HEK293 (cell line): ENCODE measurements at regions not wholly inside any gene's neighbourhood (a gene's known extent, or its start where the extent isn't known, plus 50 kb on each side); places are given as distances from the start of the nearest gene placed in this dataset.
"Not testable (repeated sequence)": the region's sequence is repeated elsewhere in the genome, so short reads cannot be mapped to it uniquely, and the experiment has no call there.

Experiments used
- CTCF ChIA-PET: fragments of 350-600 bp; formaldehyde crosslinking; extraction: SDS; loops from one replicate; lab custom pipeline; 2021; ENCODE audit warnings: antibody characterized with exemption; lab: Yijun Ruan, JAX
- POLR2A ChIA-PET: fragments of 300-600 bp; formaldehyde crosslinking; extraction: SDS; loops from one replicate; lab custom pipeline; 2020; ENCODE audit warnings: antibody characterized with exemption, inconsistent platforms; lab: Yijun Ruan, JAX
- H3K27ac ChIP-seq: fragments of 200-500 bp; sonication (Bioruptor generic); 2 replicates; pipeline ENCODE4 v1.5.1; 2014; ENCODE audit warnings: low read depth, low read length, control low read depth, inconsistent platforms; ENCODE audit errors: extremely low read depth
- H3K36me3 ChIP-seq, 2 experiments: fragments of 200-500 bp in 1 of 2; sonication (Bioruptor generic) in 1 of 2; 1 replicate in 1 of 2; 2 replicates in 1 of 2; pipeline ENCODE4 v1.5.1; 2014 to 2017; ENCODE audit warnings: inconsistent platforms in 2 of 2, low read length in 2 of 2; ENCODE audit not compliant: control insufficient read depth in 2 of 2, insufficient read depth in 1 of 2
- H3K4me1 ChIP-seq: fragments of 200-500 bp; sonication (Bioruptor generic); 2 replicates; pipeline ENCODE4 v1.5.1; 2014; ENCODE audit warnings: mild to moderate bottlenecking, low read length, inconsistent platforms; ENCODE audit not compliant: control insufficient read depth, insufficient read depth
- H3K4me3 ChIP-seq: 2 replicates; pipeline ENCODE4 v1.5.1; 2011; ENCODE audit warnings: low read depth, mild to moderate bottlenecking, control low read depth, low read length, moderate library complexity
- H3K9me3 ChIP-seq: fragments of 200-500 bp; sonication (Bioruptor generic); 2 replicates; pipeline ENCODE4 v1.5.1; 2014; ENCODE audit warnings: low read depth, low read length, inconsistent platforms; ENCODE audit not compliant: control insufficient read depth, insufficient read depth
- BCL11B ChIP-seq: fragments of 450-650 bp; formaldehyde crosslinking; IDR thresholded peaks from 2 replicates; pipeline ENCODE4 v1.5.1; 2016; ENCODE audit warnings: low read depth, missing biosample characterization, missing genetic modification characterization
- GLIS2 ChIP-seq: fragments of 450-650 bp; formaldehyde crosslinking; IDR thresholded peaks from 2 replicates; pipeline ENCODE4 v1.5.1; 2016; ENCODE audit warnings: missing biosample characterization, missing genetic modification characterization
- HOXA7 ChIP-seq: sonication (generic); formaldehyde crosslinking; IDR thresholded peaks from 2 replicates; pipeline ENCODE4 v1.8.1; 2022; ENCODE audit warnings: missing genetic modification reagents, borderline replicate concordance
- KLF7 ChIP-seq: fragments of 450-650 bp; formaldehyde crosslinking; IDR thresholded peaks from 2 replicates; pipeline ENCODE4 v1.5.1; 2016; ENCODE audit warnings: missing biosample characterization, missing genetic modification characterization, borderline replicate concordance
- OVOL3 ChIP-seq: fragments of 450-650 bp; formaldehyde crosslinking; IDR thresholded peaks from 2 replicates; pipeline ENCODE4 v1.5.1; 2016; ENCODE audit warnings: missing biosample characterization, missing genetic modification characterization
- YY2 ChIP-seq: fragments of 450-650 bp; formaldehyde crosslinking; IDR thresholded peaks from 2 replicates; pipeline ENCODE4 v1.5.1; 2016; ENCODE audit warnings: missing biosample characterization, missing genetic modification characterization
- ZBTB1 ChIP-seq: fragments of 450-650 bp; formaldehyde crosslinking; IDR thresholded peaks from 2 replicates; pipeline ENCODE4 v1.5.1; 2016; ENCODE audit warnings: missing biosample characterization, missing genetic modification characterization
- ZIC2 ChIP-seq: fragments of 450-650 bp; formaldehyde crosslinking; IDR thresholded peaks from 2 replicates; pipeline ENCODE4 v1.5.1; 2016; ENCODE audit warnings: missing biosample characterization, missing genetic modification characterization
- ZNF155 ChIP-seq: fragments of 450-650 bp; formaldehyde crosslinking; IDR thresholded peaks from 2 replicates; pipeline ENCODE4 v1.5.1; 2016; ENCODE audit warnings: missing biosample characterization, missing genetic modification characterization
- ZNF157 ChIP-seq: fragments of 450-650 bp; formaldehyde crosslinking; IDR thresholded peaks from 2 replicates; pipeline ENCODE4 v1.5.1; 2016; ENCODE audit warnings: missing biosample characterization, missing genetic modification characterization
- ZNF16 ChIP-seq: fragments of 450-650 bp; formaldehyde crosslinking; IDR thresholded peaks from 2 replicates; pipeline ENCODE4 v1.5.1; 2016; ENCODE audit warnings: low read depth, missing biosample characterization, missing genetic modification characterization
- ZNF169 ChIP-seq: fragments of 450-650 bp; formaldehyde crosslinking; IDR thresholded peaks from 2 replicates; pipeline ENCODE4 v1.5.1; 2016; ENCODE audit warnings: missing biosample characterization, missing genetic modification characterization
- ZNF266 ChIP-seq: fragments of 450-650 bp; formaldehyde crosslinking; IDR thresholded peaks from 2 replicates; pipeline ENCODE4 v1.5.1; 2016; ENCODE audit warnings: missing biosample characterization, missing genetic modification characterization, low read depth
- ZNF335 ChIP-seq: fragments of 450-650 bp; formaldehyde crosslinking; conservative IDR thresholded peaks from 2 replicates; pipeline ENCODE4 v1.5.1; 2016; ENCODE audit warnings: missing biosample characterization, missing genetic modification characterization
- ZNF341 ChIP-seq: fragments of 450-650 bp; formaldehyde crosslinking; IDR thresholded peaks from 2 replicates; pipeline ENCODE4; 2016; ENCODE audit warnings: low read depth, missing biosample characterization, missing genetic modification characterization
- ZNF404 ChIP-seq: fragments of 450-650 bp; formaldehyde crosslinking; IDR thresholded peaks from 2 replicates; pipeline ENCODE4 v1.5.1; 2017; ENCODE audit warnings: missing biosample characterization, missing genetic modification characterization
- ZNF521 ChIP-seq: fragments of 450-650 bp; formaldehyde crosslinking; IDR thresholded peaks from 2 replicates; pipeline ENCODE4 v1.5.1; 2017; ENCODE audit warnings: missing biosample characterization, mild to moderate bottlenecking, missing genetic modification characterization
- ZNF544 ChIP-seq: fragments of 450-650 bp; formaldehyde crosslinking; IDR thresholded peaks from 2 replicates; pipeline ENCODE4 v1.5.0; 2017; ENCODE audit warnings: missing biosample characterization, missing genetic modification characterization
- ZNF654 ChIP-seq: fragments of 450-650 bp; formaldehyde crosslinking; IDR thresholded peaks from 2 replicates; pipeline ENCODE4 v1.5.1; 2016; ENCODE audit warnings: low read depth, missing biosample characterization, missing genetic modification characterization
- ZNF658 ChIP-seq: fragments of 450-650 bp; formaldehyde crosslinking; IDR thresholded peaks from 2 replicates; pipeline ENCODE4; 2016; ENCODE audit warnings: missing biosample characterization, missing genetic modification characterization
- ZNF670 ChIP-seq: fragments of 450-650 bp; formaldehyde crosslinking; IDR thresholded peaks from 2 replicates; pipeline ENCODE4 v1.5.1; 2016; ENCODE audit warnings: missing biosample characterization, missing genetic modification characterization, low read depth
- ZNF692 ChIP-seq: fragments of 450-650 bp; formaldehyde crosslinking; IDR thresholded peaks from 2 replicates; pipeline ENCODE4 v1.5.1; 2016; ENCODE audit warnings: missing biosample characterization, missing genetic modification characterization
- ZNF704 ChIP-seq: fragments of 450-650 bp; formaldehyde crosslinking; IDR thresholded peaks from 2 replicates; pipeline ENCODE4 v1.5.1; 2016; ENCODE audit warnings: missing biosample characterization, missing genetic modification characterization
- ZSCAN23 ChIP-seq: fragments of 450-650 bp; formaldehyde crosslinking; IDR thresholded peaks from 2 replicates; pipeline ENCODE4 v1.5.1; 2016; ENCODE audit warnings: missing biosample characterization, missing genetic modification characterization
- TF ChIP-seq, protein P1 (sequence below): fragments of 450-650 bp; formaldehyde crosslinking; IDR thresholded peaks from 2 replicates; pipeline ENCODE4 v1.5.1; 2016; ENCODE audit warnings: missing biosample characterization, missing genetic modification characterization
- TF ChIP-seq, protein P2 (sequence below): fragments of 450-650 bp; formaldehyde crosslinking; IDR thresholded peaks from 2 replicates; pipeline ENCODE4 v1.5.1; 2016; ENCODE audit warnings: missing biosample characterization, missing genetic modification characterization

DNA sequence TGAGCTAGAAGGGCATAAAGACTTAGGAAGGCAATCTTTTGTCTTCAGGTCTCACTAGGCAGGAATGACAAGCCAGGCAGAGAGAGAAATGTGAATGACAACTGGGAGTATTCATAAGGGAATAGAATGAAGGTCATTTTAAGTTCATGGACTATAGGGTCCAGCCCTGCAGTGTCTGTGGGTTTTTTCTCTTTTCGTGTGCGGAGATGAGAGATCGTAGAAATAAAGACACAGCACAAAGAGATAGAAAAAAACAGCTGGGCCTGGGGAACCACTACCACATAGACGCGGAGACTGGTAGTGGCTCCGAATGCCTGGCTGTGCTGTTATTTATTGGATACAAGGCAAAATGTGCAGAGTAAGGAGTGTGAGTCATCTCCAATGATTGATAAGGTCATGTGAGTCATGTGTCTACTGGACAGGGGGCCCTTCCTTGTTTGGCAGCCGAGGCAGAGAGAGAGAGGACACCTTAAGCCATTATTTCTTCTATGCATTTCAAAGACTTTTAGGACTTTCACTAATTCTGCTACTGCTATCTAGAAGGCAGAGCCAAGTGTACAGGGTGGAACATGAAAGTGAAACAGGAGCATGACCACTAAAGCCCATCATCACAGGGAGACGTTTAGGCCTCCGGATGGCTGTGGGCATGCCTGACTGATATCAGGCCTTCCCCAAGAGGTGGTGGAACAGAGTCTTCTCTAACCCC is 921.8 kb upstream of the PCDH10 start:
- ChIA-PET CTCF (no interaction called here), POLR2A (no interaction called here)
- Histone ChIP-seq H3K4me3 (no peak overlapping the region), H3K27ac (no peak overlapping the region), H3K4me1 (no peaks in the 10 kb centered on the region), H3K9me3 (no peaks in the 10 kb centered on the region), H3K36me3 (no peaks in the 10 kb centered on the region)
- TF ChIP-seq, protein P1, sequence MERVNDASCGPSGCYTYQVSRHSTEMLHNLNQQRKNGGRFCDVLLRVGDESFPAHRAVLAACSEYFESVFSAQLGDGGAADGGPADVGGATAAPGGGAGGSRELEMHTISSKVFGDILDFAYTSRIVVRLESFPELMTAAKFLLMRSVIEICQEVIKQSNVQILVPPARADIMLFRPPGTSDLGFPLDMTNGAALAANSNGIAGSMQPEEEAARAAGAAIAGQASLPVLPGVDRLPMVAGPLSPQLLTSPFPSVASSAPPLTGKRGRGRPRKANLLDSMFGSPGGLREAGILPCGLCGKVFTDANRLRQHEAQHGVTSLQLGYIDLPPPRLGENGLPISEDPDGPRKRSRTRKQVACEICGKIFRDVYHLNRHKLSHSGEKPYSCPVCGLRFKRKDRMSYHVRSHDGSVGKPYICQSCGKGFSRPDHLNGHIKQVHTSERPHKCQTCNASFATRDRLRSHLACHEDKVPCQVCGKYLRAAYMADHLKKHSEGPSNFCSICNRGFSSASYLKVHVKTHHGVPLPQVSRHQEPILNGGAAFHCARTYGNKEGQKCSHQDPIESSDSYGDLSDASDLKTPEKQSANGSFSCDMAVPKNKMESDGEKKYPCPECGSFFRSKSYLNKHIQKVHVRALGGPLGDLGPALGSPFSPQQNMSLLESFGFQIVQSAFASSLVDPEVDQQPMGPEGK (tag by site-specific recombination), result no peak
- TF ChIP-seq ZNF692 (tag by site-specific recombination) (no peak), ZNF670 (no peak), ZNF341 (tag by site-specific recombination) (no peak), HOXA7 (CRISPR knock-in tag) (no peak), ZNF155 (tag by site-specific recombination) (no peak), OVOL3 (no peak), KLF7 (tag by site-specific recombination) (no peak), ZNF654 (tag by site-specific recombination) (no peak), ZNF169 (tag by site-specific recombination) (no peak), ZSCAN23 (tag by site-specific recombination) (no peak), ZNF544 (no peak), ZNF266 (tag by site-specific recombination) (no peak), ZNF335 (tag by site-specific recombination) (no peak), ZNF16 (no peak), ZNF521 (tag by site-specific recombination) (no peak), ZNF704 (tag by site-specific recombination) (no peak)

DNA sequence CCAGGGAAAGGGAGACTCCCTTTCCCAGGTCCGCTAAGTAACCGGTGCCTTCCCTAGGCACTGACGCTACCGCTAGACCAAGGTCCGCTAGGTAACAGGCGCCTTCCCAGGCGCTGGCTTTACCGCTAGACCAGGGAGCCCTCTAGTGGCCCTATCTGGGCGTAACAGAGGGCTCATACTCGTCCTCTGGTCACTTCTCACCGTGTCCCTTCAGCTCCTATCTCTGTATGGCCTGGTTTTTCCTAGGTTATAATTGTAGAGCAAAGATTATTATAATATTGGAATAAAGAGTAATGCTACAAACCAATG is 921.3 kb upstream of the PCDH10 start:
- H3K36me3 ChIP-seq, H3K4me3 ChIP-seq, H3K4me1 ChIP-seq, POLR2A ChIA-PET, H3K9me3 ChIP-seq, H3K27ac ChIP-seq: not testable (repeated sequence)
- TF ChIP-seq ZNF654 (tag by site-specific recombination), result peak; percentile 57
- 0 out of 2 replicates have a peak, but pooled peaks have one; percentile 21 for TF ChIP-seq ZNF335 (tag by site-specific recombination)
- CTCF ChIA-PET, result interaction anchor here (0.6 kb wide), 1 partner anchor 561 kb away, joined by 3 read pairs; no protein-coding TSS in a partner anchor

DNA sequence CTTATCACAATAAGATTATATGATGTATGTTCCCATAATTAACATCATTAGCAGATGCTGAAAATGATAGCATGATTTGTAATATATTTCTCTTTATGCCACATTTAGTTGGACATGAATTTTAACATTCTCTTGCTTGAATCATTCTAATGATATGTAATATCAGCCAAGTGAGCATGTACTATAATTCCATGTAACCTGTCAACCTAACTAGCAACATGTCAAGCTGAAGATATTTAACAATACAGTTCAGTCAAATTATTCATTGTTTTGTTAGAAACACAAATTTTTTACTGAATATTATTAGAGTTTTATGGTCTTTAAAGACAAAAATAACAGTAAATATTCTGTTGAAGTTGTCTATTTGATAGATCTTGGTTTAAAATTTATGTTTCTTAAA is 920.4 kb upstream of the PCDH10 start:
- Histone ChIP-seq H3K4me1 (no peaks in the 10 kb centered on the region), H3K27ac (no peak overlapping the region), H3K9me3 (no peaks in the 10 kb centered on the region), H3K4me3 (no peak overlapping the region), H3K36me3 (no peaks in the 10 kb centered on the region)
- ChIA-PET POLR2A (no interaction called here), CTCF (no interaction called here)
- no peak for TF ChIP-seq ZNF16
- TF ChIP-seq, protein P2, sequence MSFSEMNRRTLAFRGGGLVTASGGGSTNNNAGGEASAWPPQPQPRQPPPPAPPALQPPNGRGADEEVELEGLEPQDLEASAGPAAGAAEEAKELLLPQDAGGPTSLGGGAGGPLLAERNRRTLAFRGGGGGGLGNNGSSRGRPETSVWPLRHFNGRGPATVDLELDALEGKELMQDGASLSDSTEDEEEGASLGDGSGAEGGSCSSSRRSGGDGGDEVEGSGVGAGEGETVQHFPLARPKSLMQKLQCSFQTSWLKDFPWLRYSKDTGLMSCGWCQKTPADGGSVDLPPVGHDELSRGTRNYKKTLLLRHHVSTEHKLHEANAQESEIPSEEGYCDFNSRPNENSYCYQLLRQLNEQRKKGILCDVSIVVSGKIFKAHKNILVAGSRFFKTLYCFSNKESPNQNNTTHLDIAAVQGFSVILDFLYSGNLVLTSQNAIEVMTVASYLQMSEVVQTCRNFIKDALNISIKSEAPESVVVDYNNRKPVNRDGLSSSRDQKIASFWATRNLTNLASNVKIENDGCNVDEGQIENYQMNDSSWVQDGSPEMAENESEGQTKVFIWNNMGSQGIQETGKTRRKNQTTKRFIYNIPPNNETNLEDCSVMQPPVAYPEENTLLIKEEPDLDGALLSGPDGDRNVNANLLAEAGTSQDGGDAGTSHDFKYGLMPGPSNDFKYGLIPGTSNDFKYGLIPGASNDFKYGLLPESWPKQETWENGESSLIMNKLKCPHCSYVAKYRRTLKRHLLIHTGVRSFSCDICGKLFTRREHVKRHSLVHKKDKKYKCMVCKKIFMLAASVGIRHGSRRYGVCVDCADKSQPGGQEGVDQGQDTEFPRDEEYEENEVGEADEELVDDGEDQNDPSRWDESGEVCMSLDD (tag by site-specific recombination), result no peak
- TF ChIP-seq ZIC2 (tag by site-specific recombination), result no peak
- TF ChIP-seq BCL11B (tag by site-specific recombination), result no peak
- TF ChIP-seq YY2 (tag by site-specific recombination), result no peak
- no peak for TF ChIP-seq ZNF157
- TF ChIP-seq ZBTB1 (tag by site-specific recombination), result no peak
- TF ChIP-seq ZNF404 (tag by site-specific recombination), result no peak
- TF ChIP-seq ZNF658, result no peak
- no peak for TF ChIP-seq GLIS2 (tag by site-specific recombination)
